Stimulated activated CD8-positive, alpha-beta memory T cell treated with anti-CD3 and anti-CD28 coated beads, Interleukin-15, amount 100 ng/mL, for 1 hour (primary cell): ENCODE measurements at regions not wholly inside any gene's neighbourhood (a gene's known extent, or its start where the extent isn't known, plus 50 kb on each side); places are given as distances from the start of the nearest gene placed in this dataset.
"Not testable (repeated sequence)": the region's sequence is repeated elsewhere in the genome, so short reads cannot be mapped to it uniquely, and the experiment has no call there.

ENCODE experiments used
- DNase-seq: peaks from one replicate; pipeline ENCODE4 v3.0.0-alpha.2; 2020; ENCODE audit warnings: low read depth

- DNase-seq = no peak
Observed at GRCh38 chr15:56568466-56569167, 103.7 kb upstream of the MNS1 start.

- no peak for DNase-seq
Observed at GRCh38 chr15:56557415-56557814, 92.5 kb upstream of the MNS1 start.

GRCh38 chr15:56553486-56553885 lies 88.5 kb upstream of the MNS1 start:
- no peak for DNase-seq

GRCh38 chr15:56552659-56553058 lies 87.7 kb upstream of the MNS1 start:
- no peak for DNase-seq

GRCh38 chr15:56540570-56540969 lies 75.6 kb upstream of the MNS1 start:
- DNase-seq = not testable (repeated sequence)

- DNase-seq = not testable (repeated sequence)
Observed at GRCh38 chr15:56540157-56540556, 75.2 kb upstream of the MNS1 start.

GRCh38 chr15:56538901-56539545 lies 74.1 kb upstream of the MNS1 start:
- DNase-seq = no peak

GRCh38 chr15:56537881-56538280 lies 72.9 kb upstream of the MNS1 start:
- peak; percentile 2 for DNase-seq

- DNase-seq = no peak
Observed at GRCh38 chr15:56534728-56535127, 69.8 kb upstream of the MNS1 start.

GRCh38 chr15:56533731-56534403 lies 68.9 kb upstream of the MNS1 start:
- no peak for DNase-seq

- DNase-seq = no peak
Observed at GRCh38 chr15:56532721-56533460, 68.0 kb upstream of the MNS1 start.

GRCh38 chr15:56530157-56530556 lies 65.2 kb upstream of the MNS1 start:
- DNase-seq = no peak

GRCh38 chr15:56528136-56528535 lies 63.2 kb upstream of the MNS1 start:
- no peak for DNase-seq

- no peak for DNase-seq
Observed at GRCh38 chr15:56524915-56525314, 60.0 kb upstream of the MNS1 start.

GRCh38 chr15:56523521-56523920 lies 58.6 kb upstream of the MNS1 start:
- DNase-seq = no peak

GRCh38 chr15:56519000-56519399 lies 54.1 kb upstream of the MNS1 start:
- no peak for DNase-seq
